Adrenal gland (tissue), 5 donors: ENCODE measurements at regions not wholly inside any gene's neighbourhood (a gene's known extent, or its start where the extent isn't known, plus 50 kb on each side); places are given as distances from the start of the nearest gene placed in this dataset.

Source experiments
- POLR2A ChIP-seq, 2 donors: fragments of 450-650 bp; IDR thresholded peaks; one replicate each; pipeline ENCODE4 v1.6.1; 2017; ENCODE audit warnings: antibody characterized with exemption in 2 of 2, mild to moderate bottlenecking in 2 of 2, moderate library complexity in 1 of 2
- TF ChIP-seq, protein P1 (sequence below), 6 experiments: fragments of 450-650 bp in 4 of 6; fragments of 200-600 bp in 2 of 6; sonication (generic) in 1 of 6; IDR thresholded peaks; 1 replicate in 5 of 6; 2 replicates in 1 of 6; pipeline versions ENCODE4 v1.5.1 to v1.8.0; 2016 to 2021; ENCODE audit warnings: antibody characterized with exemption in 6 of 6, mild to moderate bottlenecking in 2 of 6, moderate library complexity in 1 of 6
- donor health status: DM: no; HTN: no; CAD: no.

DNA sequence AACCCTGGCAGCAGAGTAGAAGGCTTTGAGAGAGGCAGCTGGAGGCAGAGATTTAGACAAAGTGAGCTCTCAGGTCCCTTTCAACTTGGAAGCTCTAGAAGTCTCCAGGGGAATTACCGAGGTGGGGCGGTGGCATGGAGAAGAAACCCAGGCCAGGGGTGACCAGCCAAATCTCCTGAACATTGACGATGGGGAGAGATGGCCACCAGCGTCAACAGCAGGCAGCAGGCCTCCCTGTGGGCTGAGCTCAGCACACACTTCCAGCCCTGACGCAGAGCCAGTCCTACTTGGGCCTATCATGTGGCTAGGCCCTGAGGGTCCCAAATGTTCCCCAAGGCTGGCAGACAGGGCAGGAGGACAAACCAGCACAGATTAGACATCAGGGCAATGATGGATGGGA lies 187.8 kb downstream of the BCOR start:
- TF ChIP-seq, protein P1, sequence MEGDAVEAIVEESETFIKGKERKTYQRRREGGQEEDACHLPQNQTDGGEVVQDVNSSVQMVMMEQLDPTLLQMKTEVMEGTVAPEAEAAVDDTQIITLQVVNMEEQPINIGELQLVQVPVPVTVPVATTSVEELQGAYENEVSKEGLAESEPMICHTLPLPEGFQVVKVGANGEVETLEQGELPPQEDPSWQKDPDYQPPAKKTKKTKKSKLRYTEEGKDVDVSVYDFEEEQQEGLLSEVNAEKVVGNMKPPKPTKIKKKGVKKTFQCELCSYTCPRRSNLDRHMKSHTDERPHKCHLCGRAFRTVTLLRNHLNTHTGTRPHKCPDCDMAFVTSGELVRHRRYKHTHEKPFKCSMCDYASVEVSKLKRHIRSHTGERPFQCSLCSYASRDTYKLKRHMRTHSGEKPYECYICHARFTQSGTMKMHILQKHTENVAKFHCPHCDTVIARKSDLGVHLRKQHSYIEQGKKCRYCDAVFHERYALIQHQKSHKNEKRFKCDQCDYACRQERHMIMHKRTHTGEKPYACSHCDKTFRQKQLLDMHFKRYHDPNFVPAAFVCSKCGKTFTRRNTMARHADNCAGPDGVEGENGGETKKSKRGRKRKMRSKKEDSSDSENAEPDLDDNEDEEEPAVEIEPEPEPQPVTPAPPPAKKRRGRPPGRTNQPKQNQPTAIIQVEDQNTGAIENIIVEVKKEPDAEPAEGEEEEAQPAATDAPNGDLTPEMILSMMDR (IDR thresholded peaks at IDR 0.05), result no peak
- no peak for TF ChIP-seq POLR2A (IDR thresholded peaks at IDR 0.05)
